ENCODE measurements at regions not wholly inside any gene's neighbourhood (a gene's known extent, or its start where the extent isn't known, plus 50 kb on each side); places are given as distances from the start of the nearest gene placed in this dataset.

- Histone ChIP-seq H3K4me1 (no peaks in the 10 kb centered on the region), H3K9me3 (no peaks in the 10 kb centered on the region), H3K4me2 (no peak overlapping the region), H3K27ac (no peak overlapping the region), H3K4me3 (no peak overlapping the region)
- no peak for ATAC-seq
- TF ChIP-seq RFX5 (IDR thresholded peaks at IDR 0.05) (no peak), HEYL (CRISPR knock-in tag; IDR thresholded peaks at IDR 0.05) (no peak), BCL3 (IDR thresholded peaks at IDR 0.05) (no peak), MAX (IDR thresholded peaks at IDR 0.05) (no peak), CHD2 (IDR thresholded peaks at IDR 0.05; ENCODE audit: low read length, partially characterized antibody) (no peak), NFE2L2 (conservative IDR thresholded peaks at IDR 0.05; ENCODE audit: low read length) (no peak), REST (IDR thresholded peaks at IDR 0.05) (no peak), FOSB (CRISPR knock-in tag; IDR thresholded peaks at IDR 0.05) (no peak), CBX2 (IDR thresholded peaks at IDR 0.05; ENCODE audit: borderline replicate concordance, low read depth) (no peak), KDM5A (IDR thresholded peaks at IDR 0.05) (no peak), HOXA7 (CRISPR knock-in tag; IDR thresholded peaks at IDR 0.05) (no peak), CEBPB (IDR thresholded peaks at IDR 0.05) (no peak), POLR2AphosphoS2 (conservative IDR thresholded peaks at IDR 0.05; ENCODE audit: low read length) (no peak), BHLHE40 (IDR thresholded peaks at IDR 0.05; ENCODE audit: low read depth, low read length) (no peak), ESRRA (IDR thresholded peaks at IDR 0.05; ENCODE audit: borderline replicate concordance, low read length) (no peak)
- ChIA-PET POLR2A (no interaction called here), CTCF (interaction anchor here (0.9 kb wide), 1 partner anchor 90 kb away, joined by 3 read pairs; no protein-coding TSS in a partner anchor)
- no peak for FAIRE-seq
- WGBS (ENCODE audit: missing lambda C conversion rate) = 1% methylated on average over 4 of the region's 4 CpGs
- no peak for DNase-seq (ENCODE audit: low read depth in 1 of 2, low spot score in 1 of 2)
These were observed 67.1 kb upstream of the NPVF start for GRCh38 chr7:25295387-25295786.

GRCh38 chr7:25296086-25296485 lies 67.8 kb upstream of the NPVF start:
- no peak for DNase-seq (ENCODE audit: low read depth in 1 of 2, low spot score in 1 of 2)
- ATAC-seq = no peak
- 82% methylated on average over 3 of the region's 3 CpGs for WGBS (ENCODE audit: missing lambda C conversion rate)
- TF ChIP-seq BHLHE40 (IDR thresholded peaks at IDR 0.05; ENCODE audit: low read depth, low read length) (no peak), RNF2 (IDR thresholded peaks at IDR 0.05; ENCODE audit: borderline replicate concordance, low read depth) (no peak), ZNF302 (CRISPR knock-in tag; IDR thresholded peaks at IDR 0.05) (no peak), REST (IDR thresholded peaks at IDR 0.05) (no peak), ZC3H11A (IDR thresholded peaks at IDR 0.05) (no peak), CEBPB (IDR thresholded peaks at IDR 0.05) (no peak), MAX (IDR thresholded peaks at IDR 0.05) (no peak), ZFP36 (IDR thresholded peaks at IDR 0.05; ENCODE audit: borderline replicate concordance, partially characterized antibody) (no peak), ESRRA (IDR thresholded peaks at IDR 0.05; ENCODE audit: borderline replicate concordance, low read length) (no peak), FOSL2 (IDR thresholded peaks at IDR 0.05) (no peak), FOSL2 (CRISPR knock-in tag; IDR thresholded peaks at IDR 0.05) (no peak), MYC (IDR thresholded peaks at IDR 0.05; ENCODE audit: borderline replicate concordance, low read length) (no peak), NPAS2 (CRISPR knock-in tag; IDR thresholded peaks at IDR 0.05; ENCODE audit: borderline replicate concordance) (no peak), HOXB13 (CRISPR knock-in tag; IDR thresholded peaks at IDR 0.05; ENCODE audit: low read depth) (no peak), ZSCAN20 (CRISPR knock-in tag; IDR thresholded peaks at IDR 0.05) (no peak)
- TF ChIP-seq, protein P1, sequence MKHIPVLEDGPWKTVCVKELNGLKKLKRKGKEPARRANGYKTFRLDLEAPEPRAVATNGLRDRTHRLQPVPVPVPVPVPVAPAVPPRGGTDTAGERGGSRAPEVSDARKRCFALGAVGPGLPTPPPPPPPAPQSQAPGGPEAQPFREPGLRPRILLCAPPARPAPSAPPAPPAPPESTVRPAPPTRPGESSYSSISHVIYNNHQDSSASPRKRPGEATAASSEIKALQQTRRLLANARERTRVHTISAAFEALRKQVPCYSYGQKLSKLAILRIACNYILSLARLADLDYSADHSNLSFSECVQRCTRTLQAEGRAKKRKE (CRISPR knock-in tag; IDR thresholded peaks at IDR 0.05; ENCODE audit: low read depth) = no peak

More at GRCh38 chr7:25296086-25296485, 67.8 kb upstream of the NPVF start:
- no peaks in the 10 kb centered on the region for H3K9me3 ChIP-seq
- ChIA-PET POLR2A (no interaction called here), CTCF (no interaction called here)
- H3K4me3 ChIP-seq = no peak overlapping the region
- H3K4me1 ChIP-seq = no peaks in the 10 kb centered on the region
- no peak overlapping the region for H3K4me2 ChIP-seq
- FAIRE-seq = no peak
- H3K27ac ChIP-seq = no peak overlapping the region

Measured in A549 (cell line).